HUES6 (cell line): ENCODE measurements at regions not wholly inside any gene's neighbourhood (a gene's known extent, or its start where the extent isn't known, plus 50 kb on each side); places are given as distances from the start of the nearest gene placed in this dataset.

Experiments used
- H3K27ac ChIP-seq: 2 replicates; pipeline ENCODE4 v1.7.0; 2013; ENCODE audit warnings: low read depth, mild to moderate bottlenecking, low read length, inconsistent platforms
- H3K27me3 ChIP-seq: 2 replicates; pipeline ENCODE4 v1.6.1; 2013; ENCODE audit warnings: low read length; ENCODE audit not compliant: control insufficient read depth, insufficient read depth
- H3K36me3 ChIP-seq: 2 replicates; pipeline ENCODE4 v1.6.1; 2013; ENCODE audit warnings: low read length; ENCODE audit not compliant: control insufficient read depth, insufficient read depth
- H3K4me1 ChIP-seq: 2 replicates; pipeline ENCODE4 v1.6.1; 2013; ENCODE audit warnings: low read length; ENCODE audit not compliant: control insufficient read depth, insufficient read depth
- H3K4me3 ChIP-seq: 2 replicates; pipeline ENCODE4 v1.5.1; 2013; ENCODE audit warnings: low read depth, low read length
- H3K9ac ChIP-seq: one replicate; pipeline ENCODE4 v1.6.1; 2013; ENCODE audit warnings: mild to moderate bottlenecking, low read length
- H3K9me3 ChIP-seq: 2 replicates; pipeline ENCODE4 v1.6.1; 2013; ENCODE audit warnings: low read depth, low read length; ENCODE audit not compliant: control insufficient read depth, insufficient read depth

GRCh38 chr10:71127104-71127503 lies 85.3 kb upstream of the UNC5B start:
- no peaks in the 10 kb centered on the region for H3K27me3 ChIP-seq
- H3K4me3 ChIP-seq: no peak overlapping the region
- H3K9ac ChIP-seq: no peak overlapping the region
- no peak overlapping the region for H3K27ac ChIP-seq
- H3K4me1 ChIP-seq: peaks cover 6% of the 10 kb centered on the region; the same call in 1 of the 2 replicates
- no peaks in the 10 kb centered on the region for H3K36me3 ChIP-seq
- H3K9me3 ChIP-seq: no peaks in the 10 kb centered on the region

- Histone ChIP-seq H3K36me3 (no peaks in the 10 kb centered on the region), H3K9ac (no peak overlapping the region), H3K27me3 (no peaks in the 10 kb centered on the region), H3K4me1 (peaks cover 6% of the 10 kb centered on the region; the same call in 1 of the 2 replicates), H3K27ac (no peak overlapping the region), H3K9me3 (no peaks in the 10 kb centered on the region), H3K4me3 (no peak overlapping the region)
Observed at GRCh38 chr10:71127773-71128172, 84.6 kb upstream of the UNC5B start.

- Histone ChIP-seq H3K9me3 (no peaks in the 10 kb centered on the region), H3K4me3 (no peak overlapping the region), H3K36me3 (no peaks in the 10 kb centered on the region), H3K27me3 (no peaks in the 10 kb centered on the region), H3K4me1 (peaks cover 9% of the 10 kb centered on the region; the same call in 1 of the 2 replicates), H3K27ac (no peak overlapping the region), H3K9ac (no peak overlapping the region)
Observed at GRCh38 chr10:71128311-71128980, 83.9 kb upstream of the UNC5B start.

GRCh38 chr10:71131096-71131495 lies 81.3 kb upstream of the UNC5B start:
- Histone ChIP-seq H3K27ac (no peak overlapping the region), H3K4me1 (peaks cover 26% of the 10 kb centered on the region), H3K36me3 (no peaks in the 10 kb centered on the region), H3K9ac (no peak overlapping the region), H3K4me3 (no peak overlapping the region), H3K27me3 (no peaks in the 10 kb centered on the region), H3K9me3 (no peaks in the 10 kb centered on the region)

GRCh38 chr10:71131508-71132088 lies 80.8 kb upstream of the UNC5B start:
- Histone ChIP-seq H3K4me1 (peaks cover 31% of the 10 kb centered on the region), H3K9me3 (no peaks in the 10 kb centered on the region), H3K4me3 (no peak overlapping the region), H3K36me3 (no peaks in the 10 kb centered on the region), H3K27ac (no peak overlapping the region), H3K9ac (no peak overlapping the region), H3K27me3 (no peaks in the 10 kb centered on the region)

GRCh38 chr10:71132321-71132810 lies 80.0 kb upstream of the UNC5B start:
- no peaks in the 10 kb centered on the region for H3K36me3 ChIP-seq
- peaks cover 30% of the 10 kb centered on the region for H3K4me1 ChIP-seq
- no peaks in the 10 kb centered on the region for H3K9me3 ChIP-seq
- H3K27me3 ChIP-seq: no peaks in the 10 kb centered on the region
- no peak overlapping the region for H3K9ac ChIP-seq
- H3K4me3 ChIP-seq: no peak overlapping the region
- H3K27ac ChIP-seq: no peak overlapping the region

GRCh38 chr10:71133710-71134686 lies 78.4 kb upstream of the UNC5B start:
- Histone ChIP-seq H3K36me3 (no peaks in the 10 kb centered on the region), H3K4me1 (peaks cover 30% of the 10 kb centered on the region), H3K9ac (no peak overlapping the region), H3K9me3 (no peaks in the 10 kb centered on the region), H3K4me3 (no peak overlapping the region), H3K27me3 (no peaks in the 10 kb centered on the region), H3K27ac (no peak overlapping the region)

- H3K4me3 ChIP-seq: no peak overlapping the region
- no peaks in the 10 kb centered on the region for H3K27me3 ChIP-seq
- H3K36me3 ChIP-seq: no peaks in the 10 kb centered on the region
- no peak overlapping the region for H3K9ac ChIP-seq
- H3K9me3 ChIP-seq: no peaks in the 10 kb centered on the region
- peaks cover 30% of the 10 kb centered on the region for H3K4me1 ChIP-seq
- no peak overlapping the region for H3K27ac ChIP-seq
Observed at GRCh38 chr10:71134732-71135211, 77.6 kb upstream of the UNC5B start.

- Histone ChIP-seq H3K4me1 (peaks cover 30% of the 10 kb centered on the region), H3K27me3 (no peaks in the 10 kb centered on the region), H3K27ac (no peak overlapping the region), H3K36me3 (no peaks in the 10 kb centered on the region), H3K4me3 (no peak overlapping the region), H3K9ac (no peak overlapping the region), H3K9me3 (no peaks in the 10 kb centered on the region)
Observed at GRCh38 chr10:71135236-71135635, 77.1 kb upstream of the UNC5B start.

GRCh38 chr10:71136036-71136721 lies 76.2 kb upstream of the UNC5B start:
- Histone ChIP-seq H3K36me3 (no peaks in the 10 kb centered on the region), H3K27ac (no peak overlapping the region), H3K9ac (no peak overlapping the region), H3K4me3 (no peak overlapping the region), H3K27me3 (no peaks in the 10 kb centered on the region), H3K9me3 (no peaks in the 10 kb centered on the region), H3K4me1 (peaks cover 30% of the 10 kb centered on the region)
